Activated CD4-positive, alpha-beta T cell treated with anti-CD3 and anti-CD28 coated beads, Interleukin-2, amount 50 U/mL, for 4 hours (primary cell): ENCODE measurements at regions not wholly inside any gene's neighbourhood (a gene's known extent, or its start where the extent isn't known, plus 50 kb on each side); places are given as distances from the start of the nearest gene placed in this dataset.

Source experiments
- DNase-seq, 2 experiments: peaks; one replicate each; pipeline ENCODE4 v3.0.0-alpha.2; 2020

DNA sequence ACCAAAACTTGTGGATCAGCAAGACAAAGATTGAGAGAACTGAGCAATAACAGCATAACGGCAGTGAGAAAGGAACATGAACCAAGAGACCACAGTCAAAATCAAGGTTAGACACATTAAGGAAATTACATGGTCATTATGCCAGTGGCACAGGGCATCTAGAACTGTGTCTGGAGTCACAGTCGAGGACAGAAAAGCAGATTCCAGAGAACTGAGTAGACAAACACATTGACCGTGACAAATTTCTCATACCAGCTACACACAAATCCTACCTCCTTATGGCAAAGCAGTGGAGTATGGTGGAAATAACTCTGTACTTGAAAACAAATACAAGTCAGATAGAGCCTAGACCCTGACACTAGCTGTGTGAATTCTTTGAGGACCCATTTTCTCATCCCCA, 367.3 kb downstream of the DUSP6 start:
- no peak for DNase-seq

DNA sequence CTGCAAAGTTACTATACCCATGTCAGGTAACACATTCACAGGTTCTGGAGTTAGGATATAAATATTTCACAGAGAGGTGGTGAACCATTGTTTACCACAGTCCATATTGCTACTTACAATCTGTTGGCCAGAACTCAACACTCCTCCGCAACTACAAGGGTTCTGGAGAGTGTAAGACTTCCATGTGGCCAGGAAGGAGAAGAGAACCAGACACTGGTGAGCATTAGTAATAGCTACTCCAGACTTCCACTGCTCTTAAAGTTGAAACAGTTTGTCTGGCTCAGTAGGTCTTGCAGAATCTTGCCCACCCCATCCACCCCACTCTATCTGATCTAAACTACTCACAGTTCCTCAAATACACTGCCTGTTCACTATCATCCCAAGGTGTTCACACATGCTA, 369.6 kb downstream of the DUSP6 start:
- DNase-seq, result no peak

DNA sequence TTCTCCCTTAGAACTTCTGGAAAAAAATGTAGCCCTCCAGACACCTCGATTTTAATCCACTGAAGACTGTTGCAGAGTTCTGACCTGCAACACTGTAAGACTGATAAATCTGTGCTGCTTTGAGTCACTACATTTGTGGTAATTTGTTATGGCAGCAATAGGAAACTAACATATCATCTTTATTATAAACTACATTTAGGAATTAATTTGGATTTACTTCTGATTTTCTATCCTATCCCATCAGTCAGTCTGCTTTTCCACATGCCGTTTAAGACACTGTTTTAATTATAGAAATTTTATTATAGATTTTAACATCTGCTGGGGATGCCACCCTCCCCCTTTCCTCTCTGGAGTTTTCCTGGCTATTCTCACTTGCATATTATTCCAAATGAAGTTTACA, 375.2 kb downstream of the DUSP6 start:
- DNase-seq, result no peak

DNA sequence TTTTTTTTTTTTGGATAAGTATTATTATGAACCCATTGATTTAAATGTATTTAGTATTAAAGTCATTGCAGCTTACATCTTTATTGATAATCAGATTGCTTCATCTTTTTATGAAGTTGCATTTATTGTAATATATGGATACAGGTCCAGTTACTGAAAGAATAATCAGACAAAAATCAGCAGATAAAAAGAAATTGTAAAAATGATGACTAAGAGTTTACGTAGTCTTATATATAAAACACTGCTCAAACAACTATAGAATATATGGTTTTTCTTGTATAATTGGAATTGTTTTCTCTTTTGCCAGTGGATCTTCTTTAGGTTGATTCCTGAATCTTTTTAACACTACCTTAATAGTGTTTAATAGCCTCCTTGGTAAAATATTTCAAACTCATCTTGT, 378.3 kb downstream of the DUSP6 start:
- no peak for DNase-seq

DNA sequence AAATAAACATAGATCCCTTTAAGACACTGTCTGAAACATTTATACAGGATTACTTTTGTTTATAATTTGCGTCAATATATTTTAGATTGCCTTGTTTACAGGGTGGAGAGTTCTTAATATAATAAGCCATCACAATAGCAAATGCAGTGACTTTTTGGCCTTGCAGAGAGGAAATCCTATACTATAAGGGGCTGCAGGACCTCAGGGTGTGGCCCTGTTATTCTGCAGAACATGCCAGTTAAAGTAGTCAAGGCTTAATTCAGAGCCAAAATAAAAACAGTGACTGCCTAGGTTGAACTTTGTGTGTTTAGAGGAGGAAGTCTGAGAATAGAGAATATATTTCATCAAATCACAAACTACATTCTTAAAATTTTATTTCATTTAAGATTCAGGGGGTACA, 381.6 kb downstream of the DUSP6 start:
- no peak for DNase-seq

DNA sequence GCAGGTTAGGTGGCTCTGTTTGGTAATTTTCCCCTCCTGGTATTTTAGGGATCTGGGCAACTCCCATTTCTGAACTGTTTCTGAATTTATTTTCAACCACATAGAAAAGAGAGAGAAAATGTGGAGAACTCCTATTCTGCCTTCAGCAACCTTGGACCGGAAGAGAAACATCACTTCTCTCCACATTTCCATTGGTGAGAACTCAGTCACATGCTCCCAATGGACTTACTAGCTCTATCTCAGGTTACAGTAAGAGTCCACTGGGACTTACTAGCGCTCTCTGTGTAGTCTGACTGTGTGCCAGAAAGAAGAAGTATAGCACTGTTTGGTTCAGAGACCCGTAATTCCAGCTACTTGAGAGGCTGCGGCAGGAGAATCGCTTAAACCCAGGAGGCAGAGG, 383.2 kb downstream of the DUSP6 start:
- DNase-seq, result no peak

DNA sequence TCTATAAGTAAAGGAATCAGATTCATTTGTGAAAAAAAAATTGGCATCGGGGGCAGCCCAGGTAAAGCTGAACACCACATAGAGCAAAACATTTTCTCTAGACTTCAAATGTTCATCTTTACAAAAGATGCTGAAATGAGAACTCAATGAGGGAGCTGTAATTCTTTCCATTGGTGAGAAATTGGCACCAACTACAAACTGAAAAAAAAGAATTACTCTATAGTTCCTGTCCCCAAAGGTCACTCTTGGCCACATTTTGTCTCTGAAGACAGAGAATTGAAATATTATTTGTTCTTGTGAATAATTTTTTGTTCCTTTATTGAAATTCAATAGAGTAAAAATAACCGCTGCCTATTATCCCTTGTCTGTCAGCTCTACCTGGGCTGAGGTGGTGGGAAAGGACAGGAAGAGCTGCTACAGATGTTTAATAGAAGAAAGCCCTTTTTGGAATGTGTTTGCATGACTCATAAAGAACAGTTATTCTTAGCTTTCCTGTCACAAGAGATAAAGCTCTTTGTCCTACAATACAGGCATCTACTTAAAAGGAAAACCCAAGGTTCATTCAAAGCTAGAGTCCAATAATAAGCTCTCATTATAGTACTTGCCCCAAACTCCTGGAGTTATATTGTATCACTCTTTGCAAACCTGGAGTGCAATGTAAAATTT, 380.1 kb upstream of the KITLG start:
- DNase-seq, result no peak

DNA sequence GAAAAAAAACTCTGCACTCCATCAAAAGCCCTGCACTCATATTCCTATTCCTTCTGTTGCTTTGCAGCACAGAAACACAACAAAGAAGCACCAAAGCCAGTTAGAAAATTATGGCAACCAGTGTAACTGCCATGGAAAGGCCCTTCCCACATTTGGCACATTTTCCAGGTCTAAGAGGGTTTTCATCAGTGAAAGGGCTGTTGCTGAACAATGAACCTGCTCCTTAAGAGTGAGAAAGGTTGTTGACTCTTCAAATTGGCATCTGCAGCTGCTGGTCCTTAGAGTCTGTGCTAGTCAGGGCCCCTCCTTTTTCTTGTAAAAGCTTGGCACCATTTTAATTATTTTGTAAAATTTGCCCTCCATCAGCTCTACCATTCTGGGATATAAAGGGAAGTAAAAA, 378.7 kb upstream of the KITLG start:
- DNase-seq, result no peak

DNA sequence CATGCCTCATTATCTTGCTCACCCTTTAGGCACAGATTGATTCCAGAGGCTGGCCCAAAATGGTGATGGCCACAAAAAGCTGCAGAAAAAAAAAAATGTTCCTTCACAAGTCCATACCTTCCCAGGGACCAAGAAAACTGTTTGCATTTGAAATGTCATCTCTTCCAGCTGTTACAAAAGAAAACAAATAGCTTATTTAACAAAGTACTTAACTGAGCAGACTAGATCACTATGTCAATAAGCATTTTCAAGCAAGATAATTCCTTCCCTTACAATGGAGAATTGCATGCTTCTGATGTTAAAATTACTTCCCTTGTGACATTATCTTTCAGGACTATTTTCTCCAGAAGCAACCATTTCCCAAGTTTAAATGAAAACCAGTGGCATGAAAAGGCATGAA, 377.9 kb upstream of the KITLG start:
- DNase-seq, result no peak

DNA sequence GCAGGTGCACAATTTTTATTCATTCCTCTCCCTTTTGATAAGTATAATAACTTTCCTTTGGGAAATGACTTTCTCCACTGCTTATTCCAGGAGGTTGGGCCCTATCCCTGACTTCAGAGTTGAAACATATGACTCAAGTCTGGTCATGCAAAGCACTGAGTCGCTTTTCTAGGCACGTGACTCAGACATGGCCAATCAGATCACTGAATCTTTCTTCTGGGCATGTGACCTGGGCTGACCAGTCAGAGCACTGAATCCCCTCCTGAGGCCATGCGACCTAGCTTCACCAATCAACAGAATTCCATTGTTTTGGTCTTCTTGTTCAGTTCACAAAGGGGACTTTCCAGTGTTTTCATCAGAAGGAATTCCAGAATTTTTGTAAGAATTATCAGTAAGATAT, 377.1 kb upstream of the KITLG start:
- no peak for DNase-seq

DNA sequence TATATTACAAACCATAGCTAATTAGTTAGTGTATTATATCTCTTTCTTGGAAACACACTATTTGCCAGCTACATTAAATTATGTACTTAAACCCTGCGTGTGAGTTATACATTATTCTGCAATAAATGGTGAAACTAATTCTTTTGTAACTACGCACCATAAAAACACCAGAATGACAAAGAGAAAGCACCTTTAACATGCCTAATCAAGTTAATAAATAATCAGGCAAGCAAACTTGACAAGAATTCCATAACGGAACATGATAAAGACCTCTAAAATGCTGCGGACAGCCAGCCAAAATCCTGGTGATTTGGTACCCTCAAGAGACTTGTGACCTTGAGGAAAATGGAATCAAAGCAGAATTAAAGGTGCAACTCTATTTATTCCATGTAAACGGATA, 375.3 kb upstream of the KITLG start:
- no peak for DNase-seq

DNA sequence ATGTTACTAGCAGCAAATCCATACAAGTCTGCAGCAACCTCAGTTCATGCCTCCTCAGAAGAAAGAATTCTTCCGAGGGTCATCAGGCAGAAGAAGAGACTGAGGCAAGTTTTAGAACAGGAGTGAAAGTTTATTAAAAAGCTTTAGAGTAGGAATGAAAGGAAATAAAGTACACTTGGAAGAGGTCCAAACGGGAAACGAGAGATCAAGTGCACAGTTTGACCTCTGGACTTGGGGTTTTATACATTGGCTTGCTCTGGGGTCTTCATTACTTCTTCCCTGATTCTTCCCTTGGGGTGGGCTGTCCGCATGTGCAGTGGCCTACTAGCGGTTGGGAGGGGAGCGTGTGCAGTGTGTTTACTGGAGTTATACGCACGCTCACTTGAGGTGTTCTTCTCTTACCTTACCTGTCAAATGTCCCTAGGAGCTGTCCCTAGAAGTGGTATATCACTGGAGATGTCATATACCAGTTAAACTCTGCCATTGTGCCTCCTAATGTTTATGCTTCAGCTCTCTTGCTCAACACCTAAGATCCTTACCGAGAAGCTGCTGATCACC, 372.8 kb upstream of the KITLG start:
- DNase-seq, result no peak

DNA sequence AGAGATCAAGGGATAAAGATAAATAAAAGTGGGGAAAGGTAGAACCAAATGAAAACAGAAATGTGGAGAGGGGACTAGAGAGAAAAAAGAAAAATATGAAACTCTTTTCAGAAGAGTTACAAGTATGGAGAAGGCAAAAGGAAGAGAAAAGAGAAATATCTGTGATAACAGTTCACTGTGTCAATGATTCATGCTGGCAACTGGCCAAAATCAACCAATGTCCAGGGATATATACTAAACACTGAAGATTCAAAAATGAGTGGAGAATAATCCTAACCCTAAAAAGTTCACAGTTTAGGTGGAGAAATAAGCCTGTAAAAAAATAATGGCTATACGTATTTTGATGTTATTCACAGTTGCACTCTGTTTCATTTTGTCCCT, 372.3 kb upstream of the KITLG start:
- DNase-seq, result no peak

DNA sequence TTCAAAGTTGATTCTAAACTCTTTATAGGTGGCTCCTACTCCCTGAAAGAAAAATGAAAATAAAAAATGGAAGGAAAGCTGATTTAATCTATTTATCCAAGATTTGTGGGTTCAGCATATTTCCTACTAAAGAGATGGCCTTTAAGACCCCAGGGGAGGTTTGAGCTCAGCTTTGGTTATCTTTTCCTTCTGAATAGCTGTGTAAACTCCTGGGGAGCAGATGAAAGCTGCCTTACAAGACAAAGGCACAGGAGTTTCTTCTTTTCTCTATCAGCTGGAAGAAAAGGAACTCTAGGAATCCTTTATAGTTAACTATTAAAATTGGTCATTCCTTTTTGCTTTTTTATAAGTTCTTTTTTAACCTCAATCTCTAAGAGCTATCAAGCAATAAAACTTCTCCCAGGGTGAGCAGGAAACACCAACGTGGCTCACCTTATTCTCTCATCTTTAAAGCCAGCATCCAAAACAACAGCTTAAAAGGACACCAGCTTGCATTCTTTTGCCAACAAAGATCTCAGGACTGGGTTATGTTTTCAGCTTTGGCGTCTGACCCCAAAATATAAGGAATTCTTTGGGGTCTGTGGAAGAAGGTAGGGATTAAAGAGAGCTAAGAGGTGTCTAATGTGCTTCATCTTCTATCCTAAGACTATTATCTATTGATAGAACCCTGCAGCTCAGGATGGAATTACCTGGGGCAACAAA, 371.7 kb upstream of the KITLG start:
- DNase-seq, result no peak

DNA sequence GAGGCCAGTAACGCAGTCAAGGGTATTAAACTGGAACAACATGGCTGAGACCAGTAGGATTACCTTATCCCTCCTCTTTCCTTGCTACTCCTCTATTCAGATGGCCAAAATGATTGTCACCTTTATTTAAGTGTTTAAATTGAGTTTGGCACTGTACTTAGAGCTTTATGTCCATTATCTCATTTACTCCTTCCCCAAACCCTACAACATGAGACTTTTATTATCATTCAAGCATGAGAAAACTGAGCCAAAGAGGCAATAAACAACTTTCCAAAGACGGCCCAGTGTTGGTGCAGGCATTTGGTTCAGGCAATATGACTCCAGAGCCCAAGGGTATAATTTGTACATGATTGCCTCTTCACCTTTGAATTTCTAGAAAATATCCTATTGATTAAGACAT, 370.9 kb upstream of the KITLG start:
- DNase-seq, result no peak

DNA sequence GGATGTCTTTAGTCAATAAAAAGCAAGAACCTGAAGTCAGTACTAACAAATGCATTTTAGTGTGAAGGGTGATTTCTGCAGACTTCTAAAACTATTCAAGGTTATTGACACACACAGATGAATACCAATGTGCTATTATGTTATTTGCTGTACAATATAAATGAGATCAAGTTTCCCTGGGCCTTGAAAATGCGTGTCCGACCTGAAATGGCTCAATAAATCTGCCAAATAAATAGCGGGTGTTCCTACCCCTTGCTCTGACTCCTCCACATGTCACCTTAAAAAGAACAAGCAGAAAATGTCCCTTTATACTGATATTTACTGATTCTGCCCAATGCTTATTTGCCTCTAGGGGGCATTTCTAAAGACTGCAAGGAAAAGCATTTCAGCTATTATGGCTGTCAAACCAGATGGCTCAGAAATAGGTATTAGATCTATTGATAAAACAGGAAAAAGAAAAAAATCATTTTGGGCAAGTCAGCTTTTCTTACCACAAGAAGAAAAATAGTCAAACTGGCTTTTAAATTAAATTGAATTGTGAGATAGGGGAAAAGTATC, 367.3 kb upstream of the KITLG start:
- no peak for DNase-seq

DNA sequence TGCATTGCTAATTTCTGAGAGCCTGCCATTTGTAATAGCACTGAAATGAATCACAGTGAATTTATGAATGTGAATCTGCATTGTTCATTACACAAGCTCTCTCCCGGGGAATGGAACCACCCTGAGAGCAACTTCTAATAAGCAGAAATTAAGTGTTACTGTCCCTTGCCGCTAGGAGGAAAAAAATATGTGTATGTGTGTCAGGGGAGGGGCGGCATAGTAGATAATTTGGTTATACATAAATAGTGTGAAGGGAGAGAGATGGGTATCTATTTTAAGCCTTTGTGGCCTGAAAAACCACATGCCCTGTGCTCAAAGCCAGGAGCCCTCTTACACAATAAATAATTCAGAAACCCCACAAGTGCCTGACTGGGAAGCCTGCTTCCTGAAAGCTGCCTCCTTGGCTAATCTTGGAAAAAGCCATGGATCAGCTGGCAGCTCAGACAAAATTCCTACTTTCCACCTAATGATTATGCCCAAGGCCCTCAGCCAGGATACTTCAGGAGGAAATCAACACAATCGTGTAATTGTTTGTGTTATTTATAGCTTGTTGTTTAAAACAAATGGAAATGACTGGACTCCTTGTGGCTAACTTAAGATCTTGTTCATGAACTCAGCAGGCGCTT, 366.2 kb upstream of the KITLG start:
- no peak for DNase-seq

DNA sequence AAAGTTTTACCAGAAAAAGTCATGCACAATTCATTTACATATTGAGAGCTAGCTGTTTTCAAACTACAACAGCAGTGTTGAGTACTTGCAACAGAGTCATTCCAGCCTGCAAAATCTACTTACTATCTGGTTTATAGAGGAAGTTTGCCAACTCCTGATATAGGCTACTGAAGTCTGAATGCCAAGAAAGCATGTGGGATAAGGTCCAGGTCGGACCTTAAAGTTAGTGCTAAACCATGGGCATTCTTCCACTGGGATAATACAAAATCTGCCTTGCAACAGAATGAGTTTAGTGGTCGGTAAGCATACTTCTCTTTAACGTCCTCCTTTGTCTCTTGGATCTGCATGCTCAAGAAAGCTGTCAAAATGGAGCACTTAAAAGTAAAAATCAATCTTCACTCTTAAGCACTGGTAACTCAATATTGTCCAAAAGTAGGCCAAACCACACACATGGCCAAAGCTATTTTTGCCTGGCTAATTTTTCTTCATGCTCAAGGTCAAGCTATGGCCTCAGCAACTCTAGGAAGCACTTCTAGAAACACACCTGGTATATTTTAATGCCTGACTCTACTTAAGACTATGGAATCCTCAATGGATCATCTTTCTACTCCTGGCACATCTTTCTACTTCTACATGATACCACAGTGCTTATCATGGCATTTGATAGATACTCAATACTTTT, 364.9 kb upstream of the KITLG start:
- no peak for DNase-seq

DNA sequence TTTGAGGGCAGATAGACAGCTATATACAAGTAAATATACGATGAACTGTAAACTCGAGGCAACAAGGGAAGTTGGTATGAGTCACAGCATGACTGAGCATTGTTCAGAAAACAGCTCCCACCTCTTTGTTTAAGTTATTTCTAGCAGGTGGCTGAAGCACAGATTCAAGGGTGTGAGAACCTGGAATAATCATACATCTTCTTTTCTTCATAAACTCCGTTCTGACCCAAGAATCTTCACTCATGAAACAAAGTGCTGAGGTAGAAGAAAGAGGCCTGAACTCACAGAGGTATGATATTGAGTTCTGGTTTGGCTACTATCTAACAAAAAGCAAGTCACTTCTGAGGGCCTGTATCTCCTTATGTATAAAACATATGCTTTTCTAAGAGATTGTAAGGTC, 364.1 kb upstream of the KITLG start:
- no peak for DNase-seq

DNA sequence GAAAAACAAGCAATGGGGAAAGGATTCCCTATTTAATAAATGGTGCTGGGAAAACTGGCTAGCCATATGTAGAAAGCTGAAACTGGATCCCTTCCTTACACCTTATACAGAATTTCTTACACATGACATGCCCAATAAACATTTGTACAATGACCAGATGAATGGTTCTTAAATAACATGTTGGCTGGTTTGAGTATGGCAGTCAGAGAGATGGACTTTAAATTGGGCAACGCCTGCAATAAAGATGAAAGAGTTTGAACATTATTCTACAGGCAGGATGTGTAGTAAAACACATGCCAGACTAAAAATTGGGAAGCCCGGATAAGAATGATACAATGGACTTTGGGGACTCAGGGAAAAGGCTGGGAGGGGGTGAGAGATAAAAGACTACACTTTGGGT, 360.6 kb upstream of the KITLG start:
- no peak for DNase-seq

DNA sequence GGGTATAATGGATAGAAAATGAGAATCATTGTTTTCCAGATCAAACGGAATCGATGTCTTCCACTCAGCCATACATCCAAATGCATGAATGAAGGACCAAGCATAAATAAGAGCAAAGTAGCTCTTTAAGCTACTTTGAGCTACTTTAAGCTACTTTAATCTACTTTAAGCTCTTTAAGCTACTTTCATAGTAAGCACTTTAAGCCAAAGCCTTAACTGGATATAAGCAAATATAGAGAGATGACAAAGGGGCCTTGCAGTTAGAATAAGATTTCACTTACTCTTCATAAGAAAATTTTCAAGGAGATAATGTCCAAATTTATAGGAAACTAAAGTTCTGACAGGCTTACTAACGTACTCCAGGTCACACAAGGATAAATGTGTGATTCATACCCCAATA, 355.6 kb upstream of the KITLG start:
- no peak for DNase-seq

DNA sequence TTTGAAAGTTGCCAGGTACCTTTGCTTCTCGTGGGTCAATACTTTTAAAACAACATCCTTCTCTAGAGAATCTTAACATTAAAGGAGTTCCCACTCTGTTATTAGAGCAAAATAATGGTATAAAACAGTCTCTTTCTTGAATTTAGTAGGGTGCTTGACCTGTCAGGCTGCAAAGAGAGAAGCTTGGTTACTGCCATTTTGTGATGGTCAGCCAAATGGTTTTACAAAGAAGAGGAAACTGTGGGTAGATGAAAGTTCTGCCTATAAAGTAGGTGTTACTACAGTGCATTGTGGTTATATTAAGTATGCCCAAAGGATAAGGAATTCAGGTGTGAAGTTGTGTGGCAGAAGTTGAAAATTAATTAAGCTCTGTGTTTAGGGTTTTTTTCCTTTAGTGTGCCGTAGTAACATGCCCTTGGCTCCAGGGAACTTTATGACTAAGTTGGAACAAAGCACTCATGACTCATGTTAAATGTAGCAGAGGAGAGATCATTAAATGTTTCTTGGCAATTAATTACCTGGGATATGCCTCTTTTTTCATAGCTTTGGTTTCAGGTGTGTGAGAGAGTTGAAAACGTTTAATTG, 354.0 kb upstream of the KITLG start:
- no peak for DNase-seq

DNA sequence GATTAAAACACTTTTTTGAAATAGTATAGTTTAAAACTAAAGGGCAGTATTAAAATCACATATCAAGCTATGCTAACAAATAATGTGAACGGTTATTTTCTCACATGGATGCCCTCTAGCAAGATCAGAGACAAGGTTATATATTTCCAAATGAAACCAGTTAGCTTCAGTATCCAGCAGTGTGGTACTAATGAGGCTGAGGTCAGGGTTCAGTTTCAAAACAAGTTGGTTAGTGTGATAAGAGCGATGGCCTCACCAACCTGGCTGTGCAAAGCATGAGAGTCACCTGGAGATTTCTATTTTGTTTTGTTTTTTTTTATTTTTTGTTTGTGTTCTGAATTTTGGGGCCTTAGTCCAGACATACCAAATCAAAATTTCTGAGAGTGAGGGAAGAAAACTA, 352.2 kb upstream of the KITLG start:
- no peak for DNase-seq
